ENCODE measurements at regions not wholly inside any gene's neighbourhood (a gene's known extent, or its start where the extent isn't known, plus 50 kb on each side); places are given as distances from the start of the nearest gene placed in this dataset.

DNA sequence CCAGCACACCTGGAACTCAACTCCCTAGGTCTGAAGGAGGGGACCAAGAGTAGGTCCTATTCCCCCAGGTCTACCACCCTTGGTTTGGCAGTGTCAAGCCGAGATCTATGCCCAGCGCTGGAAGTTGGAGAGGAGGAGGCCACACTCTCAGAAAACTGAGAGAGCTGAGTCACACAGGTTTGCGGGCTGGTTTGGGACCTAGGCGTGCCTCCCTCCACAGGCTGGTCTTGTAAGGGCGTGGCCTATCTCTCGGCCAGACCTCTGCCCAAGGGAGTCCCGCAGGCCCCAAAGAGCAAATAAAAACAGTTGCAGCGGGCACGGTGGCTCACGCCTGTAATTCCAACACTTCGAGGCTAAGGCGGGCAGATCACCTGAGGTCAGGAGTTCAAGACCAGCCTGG is 52.9 kb upstream of the INTU start:
- Histone ChIP-seq H3K27me3 (ENCODE audit: control insufficient read depth, insufficient read depth, low read length) (no peaks in the 10 kb centered on the region), H3K79me2 (ENCODE audit: control insufficient read depth, insufficient read depth, low read length) (no peaks in the 10 kb centered on the region), H4K20me1 (ENCODE audit: control insufficient read depth, extremely low read depth, insufficient read depth, low read length) (no peaks in the 10 kb centered on the region), H3K27ac (ENCODE audit: insufficient read depth, low read length) (no peak overlapping the region), H3K4me1 (ENCODE audit: control insufficient read depth, extremely low read depth, insufficient read depth, low read length) (no peaks in the 10 kb centered on the region), H2AFZ (ENCODE audit: low read length) (no peak overlapping the region), H3K4me3 (replicated peaks in 1 of 4; ENCODE audit: control extremely low read depth in 1 of 4, insufficient read depth in 1 of 4, low read depth in 3 of 4, low read length in 4 of 4) (no peak overlapping the region), H3K4me2 (ENCODE audit: extremely low read depth, insufficient read depth, low read length) (no peak overlapping the region), H3K9ac (ENCODE audit: insufficient read depth, low read length) (no peak overlapping the region), H3K9me3 (ENCODE audit: control insufficient read depth, insufficient read depth, low read depth, low read length) (no peaks in the 10 kb centered on the region), H3K36me3 (ENCODE audit: control insufficient read depth, insufficient read depth, low read length) (no peaks in the 10 kb centered on the region)
- TF ChIP-seq, protein P1, sequence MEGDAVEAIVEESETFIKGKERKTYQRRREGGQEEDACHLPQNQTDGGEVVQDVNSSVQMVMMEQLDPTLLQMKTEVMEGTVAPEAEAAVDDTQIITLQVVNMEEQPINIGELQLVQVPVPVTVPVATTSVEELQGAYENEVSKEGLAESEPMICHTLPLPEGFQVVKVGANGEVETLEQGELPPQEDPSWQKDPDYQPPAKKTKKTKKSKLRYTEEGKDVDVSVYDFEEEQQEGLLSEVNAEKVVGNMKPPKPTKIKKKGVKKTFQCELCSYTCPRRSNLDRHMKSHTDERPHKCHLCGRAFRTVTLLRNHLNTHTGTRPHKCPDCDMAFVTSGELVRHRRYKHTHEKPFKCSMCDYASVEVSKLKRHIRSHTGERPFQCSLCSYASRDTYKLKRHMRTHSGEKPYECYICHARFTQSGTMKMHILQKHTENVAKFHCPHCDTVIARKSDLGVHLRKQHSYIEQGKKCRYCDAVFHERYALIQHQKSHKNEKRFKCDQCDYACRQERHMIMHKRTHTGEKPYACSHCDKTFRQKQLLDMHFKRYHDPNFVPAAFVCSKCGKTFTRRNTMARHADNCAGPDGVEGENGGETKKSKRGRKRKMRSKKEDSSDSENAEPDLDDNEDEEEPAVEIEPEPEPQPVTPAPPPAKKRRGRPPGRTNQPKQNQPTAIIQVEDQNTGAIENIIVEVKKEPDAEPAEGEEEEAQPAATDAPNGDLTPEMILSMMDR (conservative IDR thresholded peaks at IDR 0.05 in 1 of 2, IDR thresholded peaks at IDR 0.05 in 1 of 2; ENCODE audit: low read depth in 1 of 2, low read length in 2 of 2): no peak
- TF ChIP-seq EZH2 (IDR thresholded peaks at IDR 0.05; ENCODE audit: low read length, missing control alignments): no peak
- no peak for DNase-seq (ENCODE audit: low read depth in 2 of 2)

DNA sequence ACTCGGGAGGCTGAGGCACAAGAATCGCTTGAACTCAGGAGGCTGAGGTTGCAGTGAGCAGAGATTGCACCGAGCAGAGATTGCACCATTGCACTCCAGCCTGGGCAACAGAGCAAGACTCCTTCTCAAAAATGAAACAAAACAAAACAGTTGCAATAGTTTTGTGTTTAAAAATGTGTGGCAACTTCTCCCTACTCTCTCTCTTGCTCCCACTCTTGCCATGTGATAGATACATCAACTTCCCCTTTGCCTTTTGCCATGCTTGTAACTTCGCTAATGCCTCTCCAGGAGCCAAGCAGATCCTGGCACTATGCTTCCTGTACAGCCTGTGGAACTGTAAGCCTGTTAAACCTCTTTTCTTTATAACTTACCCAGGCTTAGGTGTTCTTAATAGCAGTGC is 52.5 kb upstream of the INTU start:
- Histone ChIP-seq H3K27me3 (ENCODE audit: control insufficient read depth, insufficient read depth, low read length) (no peaks in the 10 kb centered on the region), H3K4me2 (ENCODE audit: extremely low read depth, insufficient read depth, low read length) (no peak overlapping the region), H3K27ac (ENCODE audit: insufficient read depth, low read length) (no peak overlapping the region), H2AFZ (ENCODE audit: low read length) (no peak overlapping the region), H3K4me1 (ENCODE audit: control insufficient read depth, extremely low read depth, insufficient read depth, low read length) (no peaks in the 10 kb centered on the region), H3K4me3 (replicated peaks in 1 of 4; ENCODE audit: control extremely low read depth in 1 of 4, insufficient read depth in 1 of 4, low read depth in 3 of 4, low read length in 4 of 4) (no peak overlapping the region), H3K9ac (ENCODE audit: insufficient read depth, low read length) (no peak overlapping the region), H3K9me3 (ENCODE audit: control insufficient read depth, insufficient read depth, low read depth, low read length) (no peaks in the 10 kb centered on the region), H3K79me2 (ENCODE audit: control insufficient read depth, insufficient read depth, low read length) (no peaks in the 10 kb centered on the region), H4K20me1 (ENCODE audit: control insufficient read depth, extremely low read depth, insufficient read depth, low read length) (no peaks in the 10 kb centered on the region), H3K36me3 (ENCODE audit: control insufficient read depth, insufficient read depth, low read length) (no peaks in the 10 kb centered on the region)
- TF ChIP-seq, protein P1 (conservative IDR thresholded peaks at IDR 0.05 in 1 of 2, IDR thresholded peaks at IDR 0.05 in 1 of 2; ENCODE audit: low read depth in 1 of 2, low read length in 2 of 2): no peak
- no peak for TF ChIP-seq EZH2 (IDR thresholded peaks at IDR 0.05; ENCODE audit: low read length, missing control alignments)
- DNase-seq (ENCODE audit: low read depth in 2 of 2): no peak

DNA sequence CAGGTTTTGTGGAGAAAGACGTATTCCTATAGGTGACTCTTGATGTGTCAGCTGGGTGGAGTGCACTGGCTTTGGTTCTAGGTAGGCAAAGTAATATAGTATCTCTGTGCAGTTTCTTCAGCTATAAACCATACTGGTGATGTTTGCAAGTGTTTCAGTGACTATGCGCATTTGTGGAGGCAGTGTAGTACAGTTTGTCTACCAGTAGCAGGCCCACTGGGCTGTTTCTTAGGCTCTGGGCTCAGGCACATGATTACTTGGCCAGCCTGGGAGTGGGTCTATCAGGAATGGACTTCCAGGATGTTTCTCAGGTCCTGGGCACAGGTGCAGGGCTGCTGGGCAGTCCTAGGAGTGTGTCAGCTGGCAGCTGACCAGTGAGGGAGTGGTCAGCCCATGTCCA is 51.9 kb upstream of the INTU start:
- no peak for TF ChIP-seq EZH2 (IDR thresholded peaks at IDR 0.05; ENCODE audit: low read length, missing control alignments)
- TF ChIP-seq, protein P1 (conservative IDR thresholded peaks at IDR 0.05 in 1 of 2, IDR thresholded peaks at IDR 0.05 in 1 of 2; ENCODE audit: low read depth in 1 of 2, low read length in 2 of 2): no peak

More for the DNA sequence above, 51.9 kb upstream of the INTU start:
- Histone ChIP-seq H3K27me3 (ENCODE audit: control insufficient read depth, insufficient read depth, low read length) (no peaks in the 10 kb centered on the region), H3K4me1 (ENCODE audit: control insufficient read depth, extremely low read depth, insufficient read depth, low read length) (no peaks in the 10 kb centered on the region), H2AFZ (ENCODE audit: low read length) (no peak overlapping the region), H3K4me2 (ENCODE audit: extremely low read depth, insufficient read depth, low read length) (no peak overlapping the region), H3K9ac (ENCODE audit: insufficient read depth, low read length) (no peak overlapping the region), H3K36me3 (ENCODE audit: control insufficient read depth, insufficient read depth, low read length) (no peaks in the 10 kb centered on the region), H3K79me2 (ENCODE audit: control insufficient read depth, insufficient read depth, low read length) (no peaks in the 10 kb centered on the region), H3K4me3 (replicated peaks in 1 of 4; ENCODE audit: control extremely low read depth in 1 of 4, insufficient read depth in 1 of 4, low read depth in 3 of 4, low read length in 4 of 4) (no peak overlapping the region), H4K20me1 (ENCODE audit: control insufficient read depth, extremely low read depth, insufficient read depth, low read length) (no peaks in the 10 kb centered on the region), H3K9me3 (ENCODE audit: control insufficient read depth, insufficient read depth, low read depth, low read length) (no peaks in the 10 kb centered on the region), H3K27ac (ENCODE audit: insufficient read depth, low read length) (no peak overlapping the region)
- DNase-seq (ENCODE audit: low read depth in 2 of 2): no peak

Measured in fibroblast of lung (primary cell).